Fibroblast of lung (primary cell): ENCODE measurements at regions not wholly inside any gene's neighbourhood (a gene's known extent, or its start where the extent isn't known, plus 50 kb on each side); places are given as distances from the start of the nearest gene placed in this dataset.

ENCODE experiments used
- EZH2 ChIP-seq: IDR thresholded peaks from 2 replicates; pipeline ENCODE4 v1.5.1; 2012; ENCODE audit warnings: low read length, control low read depth, mild to moderate bottlenecking; ENCODE audit errors: missing control alignments
- TF ChIP-seq, protein P1 (sequence below), 2 donors: IDR thresholded peaks in 1 of 2; conservative IDR thresholded peaks in 1 of 2; 1 replicate in 1 of 2; 2 replicates in 1 of 2; pipeline ENCODE4 v1.5.1; 2011 to 2012; ENCODE audit warnings: low read length in 2 of 2, control low read depth in 1 of 2, inconsistent platforms in 1 of 2, low read depth in 1 of 2, mild to moderate bottlenecking in 1 of 2

DNA sequence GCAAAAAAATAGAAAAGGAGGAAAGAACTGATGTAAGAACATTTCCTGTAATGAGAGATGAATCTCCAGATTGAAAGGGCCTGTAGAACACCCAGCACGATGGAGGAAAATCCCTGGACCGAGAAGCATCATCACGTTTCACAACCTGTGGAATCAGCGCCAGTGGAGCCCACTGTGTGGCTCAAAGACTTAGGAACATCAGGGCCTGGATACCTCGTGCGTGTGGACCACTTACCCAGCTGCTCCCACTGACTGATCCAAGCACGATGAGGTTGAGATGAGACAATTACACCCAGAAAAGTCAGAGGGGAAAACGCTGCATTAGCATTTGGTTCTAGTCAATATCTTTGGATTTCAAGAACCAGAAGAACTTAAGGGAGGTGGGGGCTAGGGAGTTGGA lies 224.6 kb downstream of the SYK start:
- TF ChIP-seq, protein P1, sequence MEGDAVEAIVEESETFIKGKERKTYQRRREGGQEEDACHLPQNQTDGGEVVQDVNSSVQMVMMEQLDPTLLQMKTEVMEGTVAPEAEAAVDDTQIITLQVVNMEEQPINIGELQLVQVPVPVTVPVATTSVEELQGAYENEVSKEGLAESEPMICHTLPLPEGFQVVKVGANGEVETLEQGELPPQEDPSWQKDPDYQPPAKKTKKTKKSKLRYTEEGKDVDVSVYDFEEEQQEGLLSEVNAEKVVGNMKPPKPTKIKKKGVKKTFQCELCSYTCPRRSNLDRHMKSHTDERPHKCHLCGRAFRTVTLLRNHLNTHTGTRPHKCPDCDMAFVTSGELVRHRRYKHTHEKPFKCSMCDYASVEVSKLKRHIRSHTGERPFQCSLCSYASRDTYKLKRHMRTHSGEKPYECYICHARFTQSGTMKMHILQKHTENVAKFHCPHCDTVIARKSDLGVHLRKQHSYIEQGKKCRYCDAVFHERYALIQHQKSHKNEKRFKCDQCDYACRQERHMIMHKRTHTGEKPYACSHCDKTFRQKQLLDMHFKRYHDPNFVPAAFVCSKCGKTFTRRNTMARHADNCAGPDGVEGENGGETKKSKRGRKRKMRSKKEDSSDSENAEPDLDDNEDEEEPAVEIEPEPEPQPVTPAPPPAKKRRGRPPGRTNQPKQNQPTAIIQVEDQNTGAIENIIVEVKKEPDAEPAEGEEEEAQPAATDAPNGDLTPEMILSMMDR (conservative IDR thresholded peaks at IDR 0.05 in 1 of 2, IDR thresholded peaks at IDR 0.05 in 1 of 2; ENCODE audit: low read depth in 1 of 2, low read length in 2 of 2): no peak
- TF ChIP-seq EZH2: no peak
